ENCODE measurements at regions not wholly inside any gene's neighbourhood (a gene's known extent, or its start where the extent isn't known, plus 50 kb on each side); places are given as distances from the start of the nearest gene placed in this dataset.

GRCh38 chr1:60171801-60172200, 98.2 kb upstream of the C1orf87 start:
- intact Hi-C loops (cut with micrococcal nuclease; ENCODE audit: unreplicated experiment), result no loop called here
- BruUV-seq (replicated peaks), result no TSS peak
- H3K36me3 ChIP-seq (ENCODE audit: insufficient read depth, low read length), result no peaks in the 10 kb centered on the region
- no peak overlapping the region for H3K27ac ChIP-seq (ENCODE audit: low read depth, low read length, poor library complexity, severe bottlenecking)
- no peaks in the 10 kb centered on the region for H3K9me3 ChIP-seq (ENCODE audit: low read length)
- no peak overlapping the region for H3K4me3 ChIP-seq (ENCODE audit: low read depth, low read length, poor library complexity, severe bottlenecking)
- POLR2A ChIA-PET, result interaction anchor here (0.5 to 1.0 kb wide), 2 partner anchors 16 to 1433 kb away, joined by 3 read pairs; no protein-coding TSS in a partner anchor
- H3K9me2 ChIP-seq (ENCODE audit: insufficient read depth, low read length), result no peaks in the 10 kb centered on the region; the same call in 1 of the 2 replicates
- H3K4me2 ChIP-seq (ENCODE audit: low read length), result no peak overlapping the region
- H3K79me2 ChIP-seq (ENCODE audit: insufficient read depth, low read depth, low read length), result no peaks in the 10 kb centered on the region
- no peak overlapping the region for H2AFZ ChIP-seq (ENCODE audit: low read length)
- CTCF ChIA-PET (ENCODE audit: unreplicated experiment), result no interaction called here
- no peaks in the 10 kb centered on the region for H3K4me1 ChIP-seq (ENCODE audit: insufficient read depth, low read length, poor library complexity, severe bottlenecking)
- no peak for TF ChIP-seq EZH2phosphoT487 (IDR thresholded peaks at IDR 0.05; ENCODE audit: borderline replicate concordance, low read depth, low read length)
- no peak for TF ChIP-seq CTCF (conservative IDR thresholded peaks at IDR 0.05; ENCODE audit: low read length)
- no peak for DNase-seq (ENCODE audit: low spot score)
- H4K20me1 ChIP-seq (ENCODE audit: insufficient read depth, low read length), result no peaks in the 10 kb centered on the region

DNA sequence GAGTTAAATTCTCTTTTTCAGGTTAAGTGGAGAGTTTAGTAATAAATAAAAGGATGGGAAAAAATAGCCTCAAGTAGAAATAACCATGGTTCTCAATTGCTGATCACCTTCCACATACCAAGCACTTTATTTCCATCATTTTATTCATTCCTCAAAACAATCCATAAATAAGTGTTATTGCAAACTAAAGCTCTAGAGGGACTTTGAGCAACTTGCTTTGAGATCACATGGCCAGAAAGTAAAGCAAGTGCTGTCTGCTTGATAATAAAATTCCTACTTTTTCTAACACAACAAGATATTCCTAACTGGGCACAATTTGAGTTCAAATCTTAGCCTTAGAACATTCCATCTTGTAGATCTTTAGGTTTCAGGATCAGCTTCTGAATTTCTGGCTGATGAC, 97.1 kb upstream of the C1orf87 start:
- CTCF ChIA-PET (ENCODE audit: unreplicated experiment), result interaction anchor here (0.5 kb wide), 1 partner anchor 759 kb away, joined by 3 read pairs; no protein-coding TSS in a partner anchor
- H3K4me2 ChIP-seq (ENCODE audit: low read length), result no peak overlapping the region
- H3K9me3 ChIP-seq (ENCODE audit: low read length), result no peaks in the 10 kb centered on the region
- no TSS peak for BruUV-seq (replicated peaks)
- no peaks in the 10 kb centered on the region for H4K20me1 ChIP-seq (ENCODE audit: insufficient read depth, low read length)
- H2AFZ ChIP-seq (ENCODE audit: low read length), result no peak overlapping the region
- TF ChIP-seq CTCF (conservative IDR thresholded peaks at IDR 0.05; ENCODE audit: low read length), result no peak
- TF ChIP-seq EZH2phosphoT487 (IDR thresholded peaks at IDR 0.05; ENCODE audit: borderline replicate concordance, low read depth, low read length), result no peak
- no peaks in the 10 kb centered on the region; the same call in 1 of the 2 replicates for H3K9me2 ChIP-seq (ENCODE audit: insufficient read depth, low read length)
- H3K36me3 ChIP-seq (ENCODE audit: insufficient read depth, low read length), result no peaks in the 10 kb centered on the region
- H3K4me1 ChIP-seq (ENCODE audit: insufficient read depth, low read length, poor library complexity, severe bottlenecking), result no peaks in the 10 kb centered on the region
- POLR2A ChIA-PET, result no interaction called here
- H3K79me2 ChIP-seq (ENCODE audit: insufficient read depth, low read depth, low read length), result no peaks in the 10 kb centered on the region
- intact Hi-C loops (cut with micrococcal nuclease; ENCODE audit: unreplicated experiment), result no loop called here
- no peak overlapping the region for H3K27ac ChIP-seq (ENCODE audit: low read depth, low read length, poor library complexity, severe bottlenecking)
- H3K4me3 ChIP-seq (ENCODE audit: low read depth, low read length, poor library complexity, severe bottlenecking), result no peak overlapping the region
- no peak for DNase-seq (ENCODE audit: low spot score)

GRCh38 chr1:60169206-60169605, 95.6 kb upstream of the C1orf87 start:
- no peak for TF ChIP-seq EZH2phosphoT487 (IDR thresholded peaks at IDR 0.05; ENCODE audit: borderline replicate concordance, low read depth, low read length)
- TF ChIP-seq CTCF (conservative IDR thresholded peaks at IDR 0.05; ENCODE audit: low read length), result no peak
- no peak for DNase-seq (ENCODE audit: low spot score)
- H3K27ac ChIP-seq (ENCODE audit: low read depth, low read length, poor library complexity, severe bottlenecking), result no peak overlapping the region
- H3K4me2 ChIP-seq (ENCODE audit: low read length), result no peak overlapping the region
- H3K4me3 ChIP-seq (ENCODE audit: low read depth, low read length, poor library complexity, severe bottlenecking), result no peak overlapping the region
- CTCF ChIA-PET (ENCODE audit: unreplicated experiment), result no interaction called here
- no peaks in the 10 kb centered on the region for H3K9me2 ChIP-seq (ENCODE audit: insufficient read depth, low read length)
- no peaks in the 10 kb centered on the region for H3K9me3 ChIP-seq (ENCODE audit: low read length)
- no peak overlapping the region for H2AFZ ChIP-seq (ENCODE audit: low read length)
- no peaks in the 10 kb centered on the region for H3K79me2 ChIP-seq (ENCODE audit: insufficient read depth, low read depth, low read length)
- H3K36me3 ChIP-seq (ENCODE audit: insufficient read depth, low read length), result no peaks in the 10 kb centered on the region
- intact Hi-C loops (cut with micrococcal nuclease; ENCODE audit: unreplicated experiment), result no loop called here
- POLR2A ChIA-PET, result interaction anchor here (1.0 kb wide), 1 partner anchor 13 kb away, joined by 5 read pairs; no protein-coding TSS in a partner anchor
- no peaks in the 10 kb centered on the region for H4K20me1 ChIP-seq (ENCODE audit: insufficient read depth, low read length)
- BruUV-seq (replicated peaks), result no TSS peak
- H3K4me1 ChIP-seq (ENCODE audit: insufficient read depth, low read length, poor library complexity, severe bottlenecking), result no peaks in the 10 kb centered on the region

Data from OCI-LY7 (cell line).